ENCODE measurements at regions not wholly inside any gene's neighbourhood (a gene's known extent, or its start where the extent isn't known, plus 50 kb on each side); places are given as distances from the start of the nearest gene placed in this dataset.

DNA sequence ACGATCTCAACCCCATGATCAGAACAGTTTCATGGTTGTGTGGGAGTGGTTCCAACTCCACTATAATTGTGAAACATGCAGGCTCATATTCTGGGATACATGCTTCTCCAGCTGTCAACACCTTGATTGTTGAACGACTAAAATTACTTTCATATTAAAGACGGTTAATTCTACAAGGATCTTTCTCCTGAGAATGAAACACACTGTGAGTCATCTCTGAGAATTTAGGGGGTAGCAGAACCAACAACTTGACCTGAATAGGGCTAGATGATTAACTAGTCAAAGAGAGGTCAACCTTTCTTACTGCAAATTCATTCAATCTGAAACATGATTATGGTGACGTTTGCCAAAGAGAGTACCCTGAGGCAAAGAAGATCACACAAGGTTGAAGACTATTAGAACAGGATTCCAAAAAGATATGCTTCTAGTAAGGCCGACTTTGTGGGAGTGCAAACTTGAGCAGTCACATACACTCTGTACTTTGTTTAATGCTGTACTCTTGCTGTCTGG, 175.2 kb upstream of the CITED2 start:
- no peak for TF ChIP-seq POLR2A (IDR thresholded peaks at IDR 0.05)
- TF ChIP-seq, protein P1, sequence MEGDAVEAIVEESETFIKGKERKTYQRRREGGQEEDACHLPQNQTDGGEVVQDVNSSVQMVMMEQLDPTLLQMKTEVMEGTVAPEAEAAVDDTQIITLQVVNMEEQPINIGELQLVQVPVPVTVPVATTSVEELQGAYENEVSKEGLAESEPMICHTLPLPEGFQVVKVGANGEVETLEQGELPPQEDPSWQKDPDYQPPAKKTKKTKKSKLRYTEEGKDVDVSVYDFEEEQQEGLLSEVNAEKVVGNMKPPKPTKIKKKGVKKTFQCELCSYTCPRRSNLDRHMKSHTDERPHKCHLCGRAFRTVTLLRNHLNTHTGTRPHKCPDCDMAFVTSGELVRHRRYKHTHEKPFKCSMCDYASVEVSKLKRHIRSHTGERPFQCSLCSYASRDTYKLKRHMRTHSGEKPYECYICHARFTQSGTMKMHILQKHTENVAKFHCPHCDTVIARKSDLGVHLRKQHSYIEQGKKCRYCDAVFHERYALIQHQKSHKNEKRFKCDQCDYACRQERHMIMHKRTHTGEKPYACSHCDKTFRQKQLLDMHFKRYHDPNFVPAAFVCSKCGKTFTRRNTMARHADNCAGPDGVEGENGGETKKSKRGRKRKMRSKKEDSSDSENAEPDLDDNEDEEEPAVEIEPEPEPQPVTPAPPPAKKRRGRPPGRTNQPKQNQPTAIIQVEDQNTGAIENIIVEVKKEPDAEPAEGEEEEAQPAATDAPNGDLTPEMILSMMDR (IDR thresholded peaks at IDR 0.05) = no peak
